ENCODE measurements at regions not wholly inside any gene's neighbourhood (a gene's known extent, or its start where the extent isn't known, plus 50 kb on each side); places are given as distances from the start of the nearest gene placed in this dataset.
"Not testable (repeated sequence)": the region's sequence is repeated elsewhere in the genome, so short reads cannot be mapped to it uniquely, and the experiment has no call there.

GRCh38 chr3:137709011-137709601 is 55.0 kb upstream of the SOX14 start:
- H3K27ac Mint-ChIP-seq (ENCODE audit: unreplicated experiment): no peak overlapping the region
- no peak overlapping the region for H3K4me3 Mint-ChIP-seq (ENCODE audit: unreplicated experiment)
- H3K4me1 Mint-ChIP-seq (ENCODE audit: unreplicated experiment): no peaks in the 10 kb centered on the region
- TF ChIP-seq CTCF (IDR thresholded peaks at IDR 0.05): no peak
- H3K27me3 Mint-ChIP-seq (ENCODE audit: unreplicated experiment): no peaks in the 10 kb centered on the region
- peaks cover 13% of the 10 kb centered on the region for H3K9me3 Mint-ChIP-seq (ENCODE audit: unreplicated experiment)
- H3K36me3 Mint-ChIP-seq (ENCODE audit: unreplicated experiment): no peaks in the 10 kb centered on the region
- DNase-seq (ENCODE audit: extremely low spot score, unreplicated experiment): no peak

GRCh38 chr3:137713965-137714364 is 50.1 kb upstream of the SOX14 start:
- not testable (repeated sequence) for H3K27ac Mint-ChIP-seq (ENCODE audit: unreplicated experiment); H3K36me3 Mint-ChIP-seq (ENCODE audit: unreplicated experiment); H3K4me3 Mint-ChIP-seq (ENCODE audit: unreplicated experiment); H3K4me1 Mint-ChIP-seq (ENCODE audit: unreplicated experiment); H3K27me3 Mint-ChIP-seq (ENCODE audit: unreplicated experiment); DNase-seq (ENCODE audit: extremely low spot score, unreplicated experiment)
- peaks cover 30% of the 10 kb centered on the region for H3K9me3 Mint-ChIP-seq (ENCODE audit: unreplicated experiment)
